GM10248 (cell line): ENCODE measurements at regions not wholly inside any gene's neighbourhood (a gene's known extent, or its start where the extent isn't known, plus 50 kb on each side); places are given as distances from the start of the nearest gene placed in this dataset.

ENCODE experiments used
- CTCF ChIA-PET: fragments of 300-600 bp; sonication (Branson Sonifier 250); formaldehyde crosslinking; extraction: SDS; loops from one replicate; lab custom pipeline; 2021; ENCODE audit warnings: antibody characterized with exemption; lab: Yijun Ruan, JAX
- POLR2A ChIA-PET: fragments of 350-650 bp; sonication (Branson Sonifier 250); formaldehyde crosslinking; extraction: SDS; loops from one replicate; lab custom pipeline; 2020; ENCODE audit warnings: antibody characterized with exemption; lab: Yijun Ruan, JAX
- DNase-seq: peaks from one replicate; pipeline ENCODE4 v3.0.0; 2012; ENCODE audit errors: extremely low spot score
- TF ChIP-seq, protein P1 (sequence below): IDR thresholded peaks from 2 replicates; pipeline ENCODE4 v1.5.1; 2012; ENCODE audit warnings: mild to moderate bottlenecking, low read depth; ENCODE audit errors: extremely low read depth, missing control alignments, control extremely low read depth

- ChIA-PET POLR2A (no interaction called here), CTCF (interaction anchor here (3.5 kb wide), 1 partner anchor 123 kb away, joined by 29 read pairs; no protein-coding TSS in a partner anchor)
- TF ChIP-seq, protein P1, sequence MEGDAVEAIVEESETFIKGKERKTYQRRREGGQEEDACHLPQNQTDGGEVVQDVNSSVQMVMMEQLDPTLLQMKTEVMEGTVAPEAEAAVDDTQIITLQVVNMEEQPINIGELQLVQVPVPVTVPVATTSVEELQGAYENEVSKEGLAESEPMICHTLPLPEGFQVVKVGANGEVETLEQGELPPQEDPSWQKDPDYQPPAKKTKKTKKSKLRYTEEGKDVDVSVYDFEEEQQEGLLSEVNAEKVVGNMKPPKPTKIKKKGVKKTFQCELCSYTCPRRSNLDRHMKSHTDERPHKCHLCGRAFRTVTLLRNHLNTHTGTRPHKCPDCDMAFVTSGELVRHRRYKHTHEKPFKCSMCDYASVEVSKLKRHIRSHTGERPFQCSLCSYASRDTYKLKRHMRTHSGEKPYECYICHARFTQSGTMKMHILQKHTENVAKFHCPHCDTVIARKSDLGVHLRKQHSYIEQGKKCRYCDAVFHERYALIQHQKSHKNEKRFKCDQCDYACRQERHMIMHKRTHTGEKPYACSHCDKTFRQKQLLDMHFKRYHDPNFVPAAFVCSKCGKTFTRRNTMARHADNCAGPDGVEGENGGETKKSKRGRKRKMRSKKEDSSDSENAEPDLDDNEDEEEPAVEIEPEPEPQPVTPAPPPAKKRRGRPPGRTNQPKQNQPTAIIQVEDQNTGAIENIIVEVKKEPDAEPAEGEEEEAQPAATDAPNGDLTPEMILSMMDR = no peak
- DNase-seq = no peak
Observed at GRCh38 chr6:71387179-71387578, 98.6 kb downstream of the OGFRL1 start.

- CTCF ChIA-PET = interaction anchor here (1.0 to 2.8 kb wide), 3 partner anchors 11 to 123 kb away, joined by 3 to 11 read pairs (median 8); no protein-coding TSS in a partner anchor
- TF ChIP-seq, protein P1 = no peak
- POLR2A ChIA-PET = no interaction called here
- DNase-seq = no peak
Observed at GRCh38 chr6:71388068-71388744, 99.6 kb downstream of the OGFRL1 start.

- ChIA-PET CTCF (interaction anchor here (1.0 to 2.8 kb wide), 5 partner anchors 11 to 122 kb away, joined by 3 to 11 read pairs (median 3); no protein-coding TSS in a partner anchor), POLR2A (no interaction called here)
- no peak for DNase-seq
- TF ChIP-seq, protein P1 = no peak
Observed at GRCh38 chr6:71388856-71389527, 100.4 kb downstream of the OGFRL1 start.

DNA sequence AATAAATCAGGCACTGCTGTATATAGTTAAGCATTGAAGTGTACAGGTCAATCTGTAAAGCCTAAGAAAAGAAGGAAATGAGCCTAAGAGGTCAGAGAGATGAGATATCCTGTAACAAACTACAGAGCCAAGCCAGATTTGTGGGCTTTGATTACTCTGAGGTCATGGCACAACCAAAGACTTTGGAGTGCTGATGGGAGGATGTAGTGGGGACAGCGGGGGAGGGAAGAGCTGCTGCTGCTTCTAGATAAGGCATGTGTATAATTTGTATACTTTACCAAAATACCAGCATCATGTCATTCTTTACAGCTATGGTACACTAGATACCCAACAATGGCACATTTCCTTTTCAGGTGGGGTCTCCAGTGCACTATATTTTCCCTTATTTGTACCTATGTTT, 102.5 kb downstream of the OGFRL1 start:
- no peak for DNase-seq
- CTCF ChIA-PET = no interaction called here
- TF ChIP-seq, protein P1 = no peak
- POLR2A ChIA-PET = no interaction called here

DNA sequence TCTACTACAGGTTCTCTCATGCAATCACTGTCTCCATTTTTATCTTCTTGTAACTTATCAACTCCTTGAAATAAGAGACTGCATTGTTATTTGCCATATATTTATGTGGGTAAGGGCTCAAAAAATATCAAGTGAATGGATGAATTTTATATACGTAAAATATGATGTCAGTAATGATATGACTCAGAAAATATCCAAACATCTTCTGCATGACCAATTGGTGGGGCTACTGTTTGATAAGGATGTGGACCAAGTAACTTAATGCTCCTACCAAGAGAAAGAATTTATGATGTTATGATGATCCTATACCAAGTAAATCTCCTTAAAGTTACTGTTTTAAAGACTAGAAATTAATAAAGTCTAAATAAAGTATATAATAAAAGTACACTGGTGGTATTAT, 103.7 kb downstream of the OGFRL1 start:
- TF ChIP-seq, protein P1 = no peak
- CTCF ChIA-PET = no interaction called here
- DNase-seq = no peak
- POLR2A ChIA-PET = no interaction called here

DNA sequence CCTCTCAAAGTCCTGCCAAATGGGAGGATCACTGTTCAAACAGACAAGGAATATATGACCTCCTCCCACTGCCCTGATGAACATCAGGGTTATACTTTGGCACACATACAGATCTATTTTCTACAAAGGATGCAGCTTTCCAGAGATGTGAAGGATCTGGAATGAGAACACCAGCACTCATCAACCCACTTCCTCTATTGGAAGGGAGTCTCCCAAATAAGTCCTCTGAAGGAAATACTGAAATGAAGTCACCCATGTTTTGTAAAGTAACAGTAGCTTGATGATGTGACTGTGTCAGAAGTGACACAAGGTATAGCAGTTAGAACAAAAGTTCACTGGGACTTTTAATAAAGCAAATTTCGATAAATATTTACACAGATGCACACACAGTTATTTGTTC, 104.9 kb downstream of the OGFRL1 start:
- POLR2A ChIA-PET = no interaction called here
- TF ChIP-seq, protein P1 = no peak
- CTCF ChIA-PET = interaction anchor here (1.2 kb wide), 1 partner anchor 11 kb away, joined by 3 read pairs; no protein-coding TSS in a partner anchor
- no peak for DNase-seq
